Neural progenitor cell (in vitro differentiated cells): ENCODE measurements at regions not wholly inside any gene's neighbourhood (a gene's known extent, or its start where the extent isn't known, plus 50 kb on each side); places are given as distances from the start of the nearest gene placed in this dataset.

ENCODE experiments used
- DNase-seq: peaks from one replicate; pipeline ENCODE4 v3.0.0-alpha.2; 2016; ENCODE audit warnings: low spot score
- H2AFZ ChIP-seq: fragments of 200-600 bp; sonication (generic); replicated peaks from 2 replicates; pipeline ENCODE4 v1.6.1; 2016; ENCODE audit warnings: antibody characterized with exemption
- H3F3A ChIP-seq: fragments of 200-600 bp; sonication (generic); 2 replicates; pipeline ENCODE4 v1.6.1; 2016; ENCODE audit warnings: antibody characterized with exemption, low read depth
- H3K27ac ChIP-seq: fragments of 200-600 bp; sonication (generic); 2 replicates; pipeline ENCODE4 v1.5.1; 2016; ENCODE audit warnings: mild to moderate bottlenecking
- H3K27me3 ChIP-seq: fragments of 200-600 bp; sonication (generic); 2 replicates; pipeline ENCODE4 v1.6.1; 2016; ENCODE audit warnings: mild to moderate bottlenecking, moderate library complexity
- H3K36me3 ChIP-seq: fragments of 200-600 bp; sonication (generic); 2 replicates; pipeline ENCODE4 v1.5.1; 2016
- H3K4me1 ChIP-seq: fragments of 200-600 bp; sonication (generic); 2 replicates; pipeline ENCODE4 v1.6.1; 2016; ENCODE audit warnings: mixed run types
- H3K4me2 ChIP-seq: fragments of 200-600 bp; sonication (generic); 2 replicates; pipeline ENCODE4 v1.6.1; 2016
- H3K4me3 ChIP-seq: fragments of 200-600 bp; sonication (generic); 2 replicates; pipeline ENCODE4 v1.5.1; 2016
- H3K79me2 ChIP-seq: fragments of 200-600 bp; sonication (generic); 2 replicates; pipeline ENCODE4 v1.6.1; 2016; ENCODE audit warnings: low read depth
- H3K9ac ChIP-seq: fragments of 200-600 bp; sonication (generic); 2 replicates; pipeline ENCODE4 v1.6.1; 2016
- H3K9me3 ChIP-seq: fragments of 200-600 bp; sonication (generic); 2 replicates; pipeline ENCODE4 v1.5.1; 2016; ENCODE audit warnings: low read depth
- H4K20me1 ChIP-seq: fragments of 200-600 bp; sonication (generic); 2 replicates; pipeline ENCODE4 v1.6.1; 2016; ENCODE audit warnings: low read depth
- H3K27ac Mint-ChIP-seq: 3 replicates; pipeline ENCODE4 v1.8.0; 2021; ENCODE audit warnings: mixed read lengths
- H3K27me3 Mint-ChIP-seq: 2 replicates; pipeline ENCODE4 v1.8.0; 2022; ENCODE audit warnings: low read depth, mild to moderate bottlenecking, inconsistent platforms, moderate library complexity, mixed read lengths; ENCODE audit not compliant: insufficient read depth
- H3K36me3 Mint-ChIP-seq: 3 replicates; pipeline ENCODE4 v1.8.0; 2021; ENCODE audit warnings: mixed read lengths
- H3K4me1 Mint-ChIP-seq: 3 replicates; pipeline ENCODE4 v1.8.0; 2021; ENCODE audit warnings: mixed read lengths
- H3K4me3 Mint-ChIP-seq: 3 replicates; pipeline ENCODE4 v1.8.0; 2021; ENCODE audit warnings: mild to moderate bottlenecking, moderate library complexity, mixed read lengths
- H3K9me3 Mint-ChIP-seq: 3 replicates; pipeline ENCODE4 v1.8.0; 2020; ENCODE audit warnings: mixed read lengths
- EZH2 ChIP-seq: fragments of 200-600 bp; sonication (generic); IDR thresholded peaks from 2 replicates; pipeline ENCODE4 v1.6.1; 2017; ENCODE audit warnings: antibody characterized with exemption, mild to moderate bottlenecking, moderate library complexity
- EZH2phosphoT487 ChIP-seq: fragments of 200-600 bp; sonication (generic); IDR thresholded peaks from 2 replicates; pipeline ENCODE4 v1.6.1; 2017; ENCODE audit warnings: antibody characterized with exemption
- TF ChIP-seq, protein P1 (sequence below): fragments of 200-600 bp; sonication (generic); IDR thresholded peaks from 2 replicates; pipeline ENCODE4 v1.5.1; 2017; ENCODE audit warnings: antibody characterized with exemption, mild to moderate bottlenecking

GRCh38 chr10:131700032-131700431 lies 200.8 kb upstream of the PPP2R2D start:
- DNase-seq: no peak
- TF ChIP-seq EZH2phosphoT487: no peak
- TF ChIP-seq EZH2: no peak
- TF ChIP-seq, protein P1, sequence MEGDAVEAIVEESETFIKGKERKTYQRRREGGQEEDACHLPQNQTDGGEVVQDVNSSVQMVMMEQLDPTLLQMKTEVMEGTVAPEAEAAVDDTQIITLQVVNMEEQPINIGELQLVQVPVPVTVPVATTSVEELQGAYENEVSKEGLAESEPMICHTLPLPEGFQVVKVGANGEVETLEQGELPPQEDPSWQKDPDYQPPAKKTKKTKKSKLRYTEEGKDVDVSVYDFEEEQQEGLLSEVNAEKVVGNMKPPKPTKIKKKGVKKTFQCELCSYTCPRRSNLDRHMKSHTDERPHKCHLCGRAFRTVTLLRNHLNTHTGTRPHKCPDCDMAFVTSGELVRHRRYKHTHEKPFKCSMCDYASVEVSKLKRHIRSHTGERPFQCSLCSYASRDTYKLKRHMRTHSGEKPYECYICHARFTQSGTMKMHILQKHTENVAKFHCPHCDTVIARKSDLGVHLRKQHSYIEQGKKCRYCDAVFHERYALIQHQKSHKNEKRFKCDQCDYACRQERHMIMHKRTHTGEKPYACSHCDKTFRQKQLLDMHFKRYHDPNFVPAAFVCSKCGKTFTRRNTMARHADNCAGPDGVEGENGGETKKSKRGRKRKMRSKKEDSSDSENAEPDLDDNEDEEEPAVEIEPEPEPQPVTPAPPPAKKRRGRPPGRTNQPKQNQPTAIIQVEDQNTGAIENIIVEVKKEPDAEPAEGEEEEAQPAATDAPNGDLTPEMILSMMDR: no peak
- Mint-ChIP-seq H3K27me3 (peaks cover 5% of the 10 kb centered on the region), H3K9me3 (peaks cover 5% of the 10 kb centered on the region), H3K27ac (no peak overlapping the region), H3K4me3 (no peak overlapping the region), H3K4me1 (peaks cover 14% of the 10 kb centered on the region), H3K36me3 (no peaks in the 10 kb centered on the region)
- H3K4me1 ChIP-seq: no peaks in the 10 kb centered on the region
- H3K27ac ChIP-seq: no peak overlapping the region
- H3F3A ChIP-seq: no peaks in the 10 kb centered on the region
- H2AFZ ChIP-seq: no peak overlapping the region
- no peaks in the 10 kb centered on the region for H3K36me3 ChIP-seq
- H3K79me2 ChIP-seq: no peaks in the 10 kb centered on the region
- no peaks in the 10 kb centered on the region for H3K27me3 ChIP-seq
- no peaks in the 10 kb centered on the region for H3K9me3 ChIP-seq
- H3K9ac ChIP-seq: no peak overlapping the region
- H3K4me3 ChIP-seq: no peak overlapping the region
- no peaks in the 10 kb centered on the region for H4K20me1 ChIP-seq
- no peak overlapping the region for H3K4me2 ChIP-seq

GRCh38 chr10:131700506-131700905 lies 200.3 kb upstream of the PPP2R2D start:
- Histone ChIP-seq H3F3A (no peaks in the 10 kb centered on the region), H3K4me1 (no peaks in the 10 kb centered on the region), H3K27me3 (no peaks in the 10 kb centered on the region), H3K27ac (no peak overlapping the region), H3K9ac (no peak overlapping the region), H3K79me2 (no peaks in the 10 kb centered on the region), H3K36me3 (no peaks in the 10 kb centered on the region), H2AFZ (no peak overlapping the region), H3K9me3 (no peaks in the 10 kb centered on the region), H3K4me2 (no peak overlapping the region), H4K20me1 (no peaks in the 10 kb centered on the region), H3K4me3 (no peak overlapping the region)
- Mint-ChIP-seq H3K4me3 (no peak overlapping the region), H3K36me3 (no peaks in the 10 kb centered on the region), H3K27me3 (peaks cover under 1% of the 10 kb centered on the region), H3K27ac (no peak overlapping the region), H3K4me1 (peaks cover 14% of the 10 kb centered on the region), H3K9me3 (peaks cover 5% of the 10 kb centered on the region)
- no peak for DNase-seq
- TF ChIP-seq, protein P1: no peak
- no peak for TF ChIP-seq EZH2phosphoT487
- TF ChIP-seq EZH2: no peak

- no peak overlapping the region for H2AFZ ChIP-seq
- no peaks in the 10 kb centered on the region for H3K9me3 ChIP-seq
- H3K36me3 ChIP-seq: no peaks in the 10 kb centered on the region
- no peak overlapping the region for H3K4me2 ChIP-seq
- no peaks in the 10 kb centered on the region for H3K27me3 ChIP-seq
- no peak overlapping the region for H3K9ac ChIP-seq
- no peaks in the 10 kb centered on the region for H3K4me1 ChIP-seq
- H3K9me3 Mint-ChIP-seq: peaks cover 3% of the 10 kb centered on the region
- peaks cover 9% of the 10 kb centered on the region for H3K4me1 Mint-ChIP-seq
- no peaks in the 10 kb centered on the region for H4K20me1 ChIP-seq
- H3K36me3 Mint-ChIP-seq: no peaks in the 10 kb centered on the region
- TF ChIP-seq EZH2phosphoT487: no peak
- TF ChIP-seq, protein P1: no peak
- no peaks in the 10 kb centered on the region for H3K27me3 Mint-ChIP-seq
- H3K4me3 ChIP-seq: no peak overlapping the region
- DNase-seq: no peak
- no peak overlapping the region for H3K27ac ChIP-seq
- no peaks in the 10 kb centered on the region for H3F3A ChIP-seq
- H3K4me3 Mint-ChIP-seq: no peak overlapping the region
- peak overlapping the region; percentile 42 for H3K27ac Mint-ChIP-seq
- H3K79me2 ChIP-seq: no peaks in the 10 kb centered on the region
Observed at GRCh38 chr10:131701131-131701947, 199.5 kb upstream of the PPP2R2D start.
